Mesodermal cell (in vitro differentiated cells): ENCODE measurements at regions not wholly inside any gene's neighbourhood (a gene's known extent, or its start where the extent isn't known, plus 50 kb on each side); places are given as distances from the start of the nearest gene placed in this dataset.

ENCODE experiments used
- H3K27ac ChIP-seq: 2 replicates; pipeline ENCODE4 v1.7.0; 2013; ENCODE audit warnings: mild to moderate bottlenecking, low read depth, low read length, moderate library complexity; ENCODE audit not compliant: severe bottlenecking
- H3K36me3 ChIP-seq: 2 replicates; pipeline ENCODE4 v1.7.1; 2013; ENCODE audit warnings: mild to moderate bottlenecking, low read length, moderate library complexity; ENCODE audit not compliant: control insufficient read depth, insufficient read depth
- H3K4me1 ChIP-seq: one replicate; pipeline ENCODE4 v1.7.1; 2013; ENCODE audit warnings: mild to moderate bottlenecking, low read length; ENCODE audit not compliant: insufficient read depth, control insufficient read depth, poor library complexity, severe bottlenecking
- H3K4me3 ChIP-seq: 2 replicates; pipeline ENCODE4 v1.7.0; 2013; ENCODE audit warnings: low read length, control low read depth, mild to moderate bottlenecking; ENCODE audit not compliant: insufficient read depth, poor library complexity, severe bottlenecking; ENCODE audit errors: extremely low read depth
- H3K9me3 ChIP-seq: 2 replicates; pipeline ENCODE4 v1.7.1; 2013; ENCODE audit warnings: mild to moderate bottlenecking, low read length, moderate library complexity; ENCODE audit not compliant: control insufficient read depth
- WGBS, 2 experiments: methylation state at CpG; one replicate each; pipeline ENCODE4 v1.1.5; 2013; ENCODE audit warnings: missing lambda C conversion rate in 2 of 2; ENCODE audit not compliant: insufficient coverage in 2 of 2; 5-methylcytosine and 5-hydroxymethylcytosine counted together

DNA sequence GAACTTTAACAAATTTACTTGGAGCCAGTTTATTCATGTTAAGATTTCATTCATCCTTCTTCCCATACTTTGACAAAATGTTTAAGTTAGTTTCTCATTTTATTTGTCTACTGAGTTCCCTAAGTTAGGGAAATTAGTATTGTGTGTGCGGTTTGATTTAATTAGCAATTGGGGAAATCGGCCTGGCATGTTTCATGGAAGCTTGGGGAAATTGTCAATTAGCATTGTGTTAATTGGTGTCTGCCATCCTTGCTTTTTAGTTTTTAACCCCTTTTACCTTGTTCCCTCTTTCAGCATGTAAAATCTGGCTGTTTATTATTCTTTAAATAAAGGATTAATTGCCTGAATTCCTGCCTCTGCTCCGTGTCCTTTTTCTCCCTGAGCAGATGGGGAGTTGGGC is 279.6 kb downstream of the BCL11A start:
- Histone ChIP-seq H3K9me3 (peaks cover 11% of the 10 kb centered on the region), H3K36me3 (no peaks in the 10 kb centered on the region), H3K4me1 (no peaks in the 10 kb centered on the region), H3K4me3 (no peak overlapping the region), H3K27ac (no peak overlapping the region)
- WGBS, 2 experiments: 73 to 89% methylated on average over 1 to 2 of the region's 3 CpGs

- no peak overlapping the region for H3K27ac ChIP-seq
- WGBS, 2 experiments: 69 to 70% methylated on average over 4 to 5 of the region's 5 CpGs
- H3K36me3 ChIP-seq: no peaks in the 10 kb centered on the region
Measured at GRCh38 chr2:60271713-60272112, 281.7 kb downstream of the BCL11A start.

GRCh38 chr2:60271131-60271530 is 282.3 kb downstream of the BCL11A start:
- Histone ChIP-seq H3K4me1 (no peaks in the 10 kb centered on the region), H3K27ac (no peak overlapping the region), H3K9me3 (peaks cover 11% of the 10 kb centered on the region), H3K36me3 (no peaks in the 10 kb centered on the region), H3K4me3 (no peak overlapping the region)
- WGBS, 2 experiments: 65% methylated on average over 5 of the region's 7 CpGs; no CpG with 5 or more reads in 1 of the 2 experiments

More at GRCh38 chr2:60271713-60272112, 281.7 kb downstream of the BCL11A start:
- H3K9me3 ChIP-seq: peaks cover 11% of the 10 kb centered on the region
- no peak overlapping the region for H3K4me3 ChIP-seq
- H3K4me1 ChIP-seq: no peaks in the 10 kb centered on the region

DNA sequence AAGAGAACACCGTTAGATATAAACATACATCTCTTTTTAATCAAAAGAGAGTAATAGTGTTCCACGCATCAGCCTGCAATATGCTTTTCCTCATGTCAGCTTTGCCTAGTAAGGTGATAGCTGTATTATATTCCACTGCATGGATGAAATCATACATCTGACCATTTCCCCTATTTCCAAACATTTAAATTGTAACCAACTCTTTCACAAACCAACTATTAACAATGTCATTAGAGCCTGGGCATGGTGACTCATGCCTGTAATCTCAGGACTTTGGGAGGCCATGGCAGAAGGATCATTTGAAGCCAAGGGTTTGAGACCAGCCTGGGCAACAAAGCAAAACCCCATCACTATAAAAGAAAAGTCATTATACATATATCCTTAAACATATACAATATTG is 284.8 kb downstream of the BCL11A start:
- no CpG with 5 or more reads among the region's 2 CpGs for WGBS, 2 experiments

DNA sequence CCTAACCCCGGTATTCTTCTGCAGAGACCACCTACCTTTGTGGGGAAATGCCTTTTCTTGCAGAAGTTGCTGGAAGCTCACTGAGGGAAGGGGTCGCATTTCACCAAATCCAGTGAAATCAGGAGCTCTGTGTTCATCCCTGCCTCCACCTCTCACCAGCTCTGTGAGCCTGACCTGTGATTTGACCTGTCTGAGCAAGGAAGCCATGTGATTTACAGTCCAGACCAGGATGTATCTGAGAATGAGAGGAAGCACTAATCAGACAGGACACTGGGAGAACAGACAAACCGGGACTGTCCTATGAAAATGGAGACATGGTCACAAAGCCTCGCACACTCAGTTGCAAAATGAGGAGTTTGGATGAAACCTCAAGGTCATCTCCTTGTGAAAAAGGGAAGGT is 285.4 kb downstream of the BCL11A start:
- 91 to 96% methylated on average over 4 of the region's 4 CpGs for WGBS, 2 experiments

More for the DNA sequence above, 284.8 kb downstream of the BCL11A start:
- Histone ChIP-seq H3K27ac (no peak overlapping the region), H3K9me3 (no peaks in the 10 kb centered on the region), H3K36me3 (no peaks in the 10 kb centered on the region), H3K4me3 (no peak overlapping the region), H3K4me1 (no peaks in the 10 kb centered on the region)

GRCh38 chr2:60267122-60267521 is 286.3 kb downstream of the BCL11A start:
- Histone ChIP-seq H3K9me3 (no peaks in the 10 kb centered on the region), H3K36me3 (no peaks in the 10 kb centered on the region), H3K27ac (no peak overlapping the region), H3K4me1 (no peaks in the 10 kb centered on the region), H3K4me3 (no peak overlapping the region)
- 90 to 96% methylated on average over 3 to 5 of the region's 5 CpGs for WGBS, 2 experiments

More for the DNA sequence above, 285.4 kb downstream of the BCL11A start:
- H3K9me3 ChIP-seq: no peaks in the 10 kb centered on the region
- no peak overlapping the region for H3K27ac ChIP-seq
- H3K4me1 ChIP-seq: no peaks in the 10 kb centered on the region
- no peaks in the 10 kb centered on the region for H3K36me3 ChIP-seq
- H3K4me3 ChIP-seq: no peak overlapping the region

DNA sequence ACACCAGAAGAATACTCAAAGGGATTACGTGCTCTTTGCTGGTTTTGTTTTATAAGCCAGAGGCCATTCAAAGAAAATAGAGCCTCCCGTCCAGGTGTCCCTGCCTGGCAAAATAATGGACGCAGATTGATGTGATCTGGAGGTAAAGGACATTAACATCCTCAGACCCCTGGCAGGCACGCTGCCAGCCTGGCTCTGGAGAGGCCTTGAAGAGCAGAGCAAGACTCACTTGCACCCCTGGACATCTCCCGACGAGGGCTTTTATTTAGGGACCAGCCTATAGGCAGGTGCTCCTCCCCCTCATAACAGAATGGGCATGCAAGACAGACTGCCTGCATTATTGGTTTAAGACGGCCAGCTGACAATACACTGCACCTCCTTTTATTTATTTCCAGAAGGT is 291.3 kb downstream of the BCL11A start:
- 85 to 87% methylated on average over 6 of the region's 7 CpGs for WGBS, 2 experiments
- no peak overlapping the region for H3K27ac ChIP-seq
- no peak overlapping the region for H3K4me3 ChIP-seq

DNA sequence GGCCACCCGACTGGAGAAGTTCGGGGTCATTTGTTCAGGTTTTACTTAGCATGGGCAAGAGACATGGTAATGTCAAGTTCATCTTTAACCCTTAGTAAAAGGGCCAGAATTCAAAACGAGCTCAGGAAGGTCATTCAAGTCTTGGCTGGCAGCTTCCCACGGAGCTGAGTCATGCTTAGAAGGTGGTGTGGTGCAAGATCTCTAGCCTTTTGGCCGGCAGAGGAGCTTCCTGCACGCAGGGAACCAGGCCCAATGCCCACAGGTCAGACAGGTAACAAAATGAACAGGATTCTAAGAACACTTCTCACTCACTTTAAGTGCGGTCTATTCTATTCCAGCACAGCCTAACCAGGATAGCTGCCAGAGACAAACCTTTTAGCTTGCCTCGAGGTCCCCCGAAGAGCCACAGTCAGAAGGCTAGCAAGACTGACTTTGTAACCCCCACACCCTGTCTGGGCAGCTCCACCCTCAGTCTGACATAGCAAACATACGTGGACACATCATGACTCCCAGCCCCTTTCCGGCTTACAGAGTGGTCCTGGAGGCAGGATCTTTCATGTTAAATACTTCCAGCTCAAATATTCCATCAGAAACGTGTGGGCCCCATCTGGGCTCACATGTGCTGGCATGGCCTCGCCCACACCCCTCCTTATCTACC is 292.7 kb downstream of the BCL11A start:
- Histone ChIP-seq H3K27ac (no peak overlapping the region), H3K9me3 (no peaks in the 10 kb centered on the region), H3K4me3 (no peak overlapping the region), H3K36me3 (no peaks in the 10 kb centered on the region), H3K4me1 (no peaks in the 10 kb centered on the region)
- 85 to 90% methylated on average over 10 to 12 of the region's 13 CpGs for WGBS, 2 experiments

More for the DNA sequence above, 291.3 kb downstream of the BCL11A start:
- Histone ChIP-seq H3K9me3 (no peaks in the 10 kb centered on the region), H3K4me1 (no peaks in the 10 kb centered on the region), H3K36me3 (no peaks in the 10 kb centered on the region)

DNA sequence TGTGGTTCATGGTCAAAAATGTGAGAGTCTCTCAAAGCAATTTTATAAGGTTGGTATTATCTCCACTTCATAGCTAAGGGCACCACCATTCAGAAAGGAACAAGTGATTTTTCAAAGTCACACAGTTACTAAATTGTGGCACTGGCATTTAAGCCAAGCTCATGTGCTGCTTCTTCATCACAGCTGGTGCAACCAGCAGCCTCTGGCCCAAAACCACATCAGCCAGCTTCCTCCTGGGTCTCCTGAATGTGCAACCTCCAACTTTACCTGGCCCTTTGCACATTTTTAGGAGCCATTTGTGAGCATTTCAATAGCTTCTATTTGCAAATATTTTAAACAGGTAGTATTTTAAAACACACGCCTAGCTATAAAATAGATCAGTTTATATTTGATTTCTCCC is 293.7 kb downstream of the BCL11A start:
- no CpG with 5 or more reads among the region's 1 CpG for WGBS, 2 experiments
- H3K9me3 ChIP-seq: no peaks in the 10 kb centered on the region
- H3K4me3 ChIP-seq: no peak overlapping the region

DNA sequence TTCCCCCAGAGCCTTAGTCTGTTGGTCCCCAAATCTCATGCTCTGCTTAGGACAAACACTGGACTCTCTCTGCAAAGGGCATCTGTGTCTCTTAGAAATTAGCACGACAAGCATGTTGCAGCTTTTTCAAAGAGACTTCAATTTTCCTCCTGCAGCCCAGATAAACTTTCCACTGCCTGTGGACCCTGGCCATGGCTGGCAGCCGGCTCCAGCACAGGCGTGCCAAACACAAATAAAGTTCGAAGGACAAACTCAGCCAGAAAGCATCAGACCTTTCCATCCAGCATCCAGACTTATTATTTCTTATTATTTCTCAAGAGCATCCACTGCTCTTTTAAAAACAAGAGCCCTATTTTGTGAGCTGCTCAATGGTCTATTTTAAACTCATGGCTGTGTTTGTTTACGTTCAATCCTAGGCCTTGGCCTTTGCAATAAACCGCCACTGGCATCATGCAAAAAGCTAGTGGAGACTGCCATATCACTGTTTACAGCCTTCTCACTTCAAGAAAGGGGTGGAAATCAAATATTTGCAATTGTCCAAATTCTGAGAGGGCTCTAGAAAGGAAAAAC is 300.8 kb downstream of the BCL11A start:
- whole genome bisulfite sequencing, 2 experiments: 86 to 88% methylated on average over 4 to 6 of the region's 6 CpGs
- Histone ChIP-seq H3K4me3 (no peak overlapping the region), H3K36me3 (no peaks in the 10 kb centered on the region), H3K9me3 (no peaks in the 10 kb centered on the region), H3K27ac (no peak overlapping the region), H3K4me1 (no peaks in the 10 kb centered on the region)

More for the DNA sequence above, 293.7 kb downstream of the BCL11A start:
- H3K27ac ChIP-seq: no peak overlapping the region
- no peaks in the 10 kb centered on the region for H3K4me1 ChIP-seq
- H3K36me3 ChIP-seq: no peaks in the 10 kb centered on the region

- H3K9me3 ChIP-seq: no peaks in the 10 kb centered on the region
- no peak overlapping the region for H3K27ac ChIP-seq
- no peaks in the 10 kb centered on the region for H3K4me1 ChIP-seq
- H3K4me3 ChIP-seq: no peak overlapping the region
- no peaks in the 10 kb centered on the region for H3K36me3 ChIP-seq
Measured at GRCh38 chr2:60251247-60251646, 302.2 kb downstream of the BCL11A start.
